Ishikawa (cell line): ENCODE measurements at regions not wholly inside any gene's neighbourhood (a gene's known extent, or its start where the extent isn't known, plus 50 kb on each side); places are given as distances from the start of the nearest gene placed in this dataset.

ENCODE experiments used
- CEBPB ChIP-seq: IDR thresholded peaks from 2 replicates; pipeline ENCODE4 v1.6.1; 2012
- CREB1 ChIP-seq: IDR thresholded peaks from 2 replicates; pipeline ENCODE4 v1.6.1; 2012; ENCODE audit warnings: low read depth
- EGR1 ChIP-seq: IDR thresholded peaks from 2 replicates; pipeline ENCODE4 v1.6.1; 2012
- EP300 ChIP-seq: IDR thresholded peaks from 2 replicates; pipeline ENCODE4 v1.6.1; 2012; ENCODE audit warnings: borderline replicate concordance
- MAX ChIP-seq: IDR thresholded peaks from 2 replicates; pipeline ENCODE4 v1.6.1; 2012
- NFIC ChIP-seq: IDR thresholded peaks from 2 replicates; pipeline ENCODE4 v1.6.1; 2012
- RAD21 ChIP-seq: IDR thresholded peaks from 2 replicates; pipeline ENCODE4 v1.6.1; 2012; ENCODE audit warnings: low read depth
- REST ChIP-seq: IDR thresholded peaks from 2 replicates; pipeline ENCODE4 v1.6.1; 2012; ENCODE audit warnings: low read depth, mild to moderate bottlenecking
- TAF1 ChIP-seq: IDR thresholded peaks from 2 replicates; pipeline ENCODE4 v1.6.1; 2012; ENCODE audit warnings: low read depth, mild to moderate bottlenecking
- TCF12 ChIP-seq: IDR thresholded peaks from 2 replicates; pipeline ENCODE4 v1.6.1; 2012; ENCODE audit warnings: low read depth
- TEAD4 ChIP-seq: IDR thresholded peaks from 2 replicates; pipeline ENCODE4 v1.6.1; 2012
- ZBTB7A ChIP-seq: IDR thresholded peaks from 2 replicates; pipeline ENCODE4 v1.6.1; 2012; ENCODE audit warnings: low read depth
- TF ChIP-seq, protein P1 (sequence below): IDR thresholded peaks from 2 replicates; pipeline ENCODE4 v1.6.1; 2012

GRCh38 chr14:103207388-103208072 is 84.3 kb downstream of the TNFAIP2 start:
- TF ChIP-seq REST (no peak), EGR1 (no peak), RAD21 (no peak), CREB1 (no peak), MAX (no peak), CEBPB (no peak), EP300 (no peak), ZBTB7A (no peak), NFIC (no peak), TCF12 (no peak), TEAD4 (no peak), TAF1 (no peak)
- TF ChIP-seq, protein P1, sequence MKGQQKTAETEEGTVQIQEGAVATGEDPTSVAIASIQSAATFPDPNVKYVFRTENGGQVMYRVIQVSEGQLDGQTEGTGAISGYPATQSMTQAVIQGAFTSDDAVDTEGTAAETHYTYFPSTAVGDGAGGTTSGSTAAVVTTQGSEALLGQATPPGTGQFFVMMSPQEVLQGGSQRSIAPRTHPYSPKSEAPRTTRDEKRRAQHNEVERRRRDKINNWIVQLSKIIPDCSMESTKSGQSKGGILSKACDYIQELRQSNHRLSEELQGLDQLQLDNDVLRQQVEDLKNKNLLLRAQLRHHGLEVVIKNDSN, result no peak
